Osteoblast (primary cell): ENCODE measurements at regions not wholly inside any gene's neighbourhood (a gene's known extent, or its start where the extent isn't known, plus 50 kb on each side); places are given as distances from the start of the nearest gene placed in this dataset.

Experiments used
- DNase-seq: peaks from one replicate; pipeline ENCODE4 v3.0.0; 2011; ENCODE audit warnings: low spot score, mixed read lengths; ENCODE audit not compliant: insufficient read length; ENCODE audit errors: missing footprints
- H2AFZ ChIP-seq: 2 replicates; pipeline ENCODE4 v1.6.0; 2011; ENCODE audit warnings: mild to moderate bottlenecking, low read length
- H3K27ac ChIP-seq: 2 replicates; pipeline ENCODE4 v1.5.1; 2011; ENCODE audit warnings: mild to moderate bottlenecking, low read depth, low read length, moderate library complexity
- H3K27me3 ChIP-seq: 2 replicates; pipeline ENCODE4 v1.6.0; 2012; ENCODE audit warnings: mild to moderate bottlenecking, control low read depth, inconsistent platforms, low read length, moderate library complexity; ENCODE audit not compliant: insufficient read depth
- H3K36me3 ChIP-seq: 2 replicates; pipeline ENCODE4 v1.5.1; 2011; ENCODE audit warnings: mild to moderate bottlenecking, low read length, control low read depth, moderate library complexity; ENCODE audit not compliant: insufficient read depth
- H3K4me1 ChIP-seq: 2 replicates; pipeline ENCODE4 v1.5.1; 2011; ENCODE audit warnings: mild to moderate bottlenecking, low read length, control low read depth, moderate library complexity; ENCODE audit not compliant: insufficient read depth
- H3K4me2 ChIP-seq: 2 replicates; pipeline ENCODE4 v1.6.0; 2011; ENCODE audit warnings: mild to moderate bottlenecking, low read length; ENCODE audit not compliant: insufficient read depth
- H3K4me3 ChIP-seq: fragments of 200-600 bp; sonication (generic); 3 replicates; pipeline ENCODE4 v1.5.1; 2012; ENCODE audit warnings: mild to moderate bottlenecking, low read length, inconsistent platforms; ENCODE audit not compliant: insufficient read depth
- H3K79me2 ChIP-seq: 2 replicates; pipeline ENCODE4 v1.6.0; 2012; ENCODE audit warnings: mild to moderate bottlenecking, low read length, control low read depth, inconsistent platforms; ENCODE audit not compliant: insufficient read depth
- H3K9me3 ChIP-seq: 2 replicates; pipeline ENCODE4 v1.5.1; 2011; ENCODE audit warnings: low read depth, low read length, control low read depth
- H4K20me1 ChIP-seq: 2 replicates; pipeline ENCODE4 v1.6.0; 2012; ENCODE audit warnings: mild to moderate bottlenecking, low read length, control low read depth; ENCODE audit not compliant: insufficient read depth
- TF ChIP-seq, protein P1 (sequence below): IDR thresholded peaks from 2 replicates; pipeline ENCODE4 v1.5.1; 2011; ENCODE audit warnings: mild to moderate bottlenecking, low read depth, low read length, moderate library complexity; ENCODE audit errors: extremely low read depth

DNA sequence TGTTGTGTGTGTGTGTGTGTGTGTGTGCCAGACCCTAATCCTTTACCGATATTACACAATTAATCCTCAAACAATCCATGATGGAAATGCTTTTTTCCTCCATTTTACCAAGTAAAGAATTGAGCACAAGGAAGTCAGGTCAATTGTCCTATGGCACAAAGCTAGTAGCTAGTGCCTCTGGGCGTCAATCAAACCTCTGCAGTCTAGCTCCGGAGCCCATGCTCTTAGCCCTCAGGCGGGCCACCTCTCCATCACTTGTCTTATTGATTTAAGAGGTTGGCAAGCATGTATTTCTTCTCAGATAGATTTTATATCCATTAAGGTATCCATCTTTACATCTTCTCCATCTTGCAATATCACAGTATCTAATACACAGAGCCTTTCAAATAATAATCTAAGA is 886.6 kb downstream of the TBL1XR1 start:
- Histone ChIP-seq H3K79me2 (no peaks in the 10 kb centered on the region), H3K4me3 (no peak overlapping the region), H3K27ac (no peak overlapping the region), H2AFZ (no peak overlapping the region), H3K4me1 (no peaks in the 10 kb centered on the region), H3K9me3 (no peaks in the 10 kb centered on the region), H3K27me3 (no peaks in the 10 kb centered on the region), H3K4me2 (no peak overlapping the region), H4K20me1 (no peaks in the 10 kb centered on the region), H3K36me3 (no peaks in the 10 kb centered on the region)
- no peak for DNase-seq
- TF ChIP-seq, protein P1, sequence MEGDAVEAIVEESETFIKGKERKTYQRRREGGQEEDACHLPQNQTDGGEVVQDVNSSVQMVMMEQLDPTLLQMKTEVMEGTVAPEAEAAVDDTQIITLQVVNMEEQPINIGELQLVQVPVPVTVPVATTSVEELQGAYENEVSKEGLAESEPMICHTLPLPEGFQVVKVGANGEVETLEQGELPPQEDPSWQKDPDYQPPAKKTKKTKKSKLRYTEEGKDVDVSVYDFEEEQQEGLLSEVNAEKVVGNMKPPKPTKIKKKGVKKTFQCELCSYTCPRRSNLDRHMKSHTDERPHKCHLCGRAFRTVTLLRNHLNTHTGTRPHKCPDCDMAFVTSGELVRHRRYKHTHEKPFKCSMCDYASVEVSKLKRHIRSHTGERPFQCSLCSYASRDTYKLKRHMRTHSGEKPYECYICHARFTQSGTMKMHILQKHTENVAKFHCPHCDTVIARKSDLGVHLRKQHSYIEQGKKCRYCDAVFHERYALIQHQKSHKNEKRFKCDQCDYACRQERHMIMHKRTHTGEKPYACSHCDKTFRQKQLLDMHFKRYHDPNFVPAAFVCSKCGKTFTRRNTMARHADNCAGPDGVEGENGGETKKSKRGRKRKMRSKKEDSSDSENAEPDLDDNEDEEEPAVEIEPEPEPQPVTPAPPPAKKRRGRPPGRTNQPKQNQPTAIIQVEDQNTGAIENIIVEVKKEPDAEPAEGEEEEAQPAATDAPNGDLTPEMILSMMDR: no peak

DNA sequence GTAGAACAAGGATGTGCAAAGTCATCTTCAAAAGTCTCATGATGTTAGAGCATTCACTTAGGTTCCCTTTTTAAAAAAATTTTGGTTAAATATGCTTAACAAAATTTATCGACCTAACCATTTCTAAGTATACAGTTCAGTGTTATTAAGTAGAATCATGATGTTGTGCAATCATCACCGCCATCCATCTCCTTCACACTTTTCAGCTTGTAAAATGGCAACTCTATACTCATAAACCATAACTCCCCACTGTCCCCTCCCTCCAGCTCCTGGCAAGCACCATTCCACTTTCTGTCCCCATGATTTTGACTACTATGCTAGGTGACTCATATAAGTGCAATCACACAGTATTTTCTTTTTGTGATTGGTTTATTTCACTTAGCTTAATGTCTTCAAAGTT is 895.0 kb downstream of the TBL1XR1 start:
- Histone ChIP-seq H3K9me3 (no peaks in the 10 kb centered on the region), H3K4me1 (no peaks in the 10 kb centered on the region), H3K36me3 (no peaks in the 10 kb centered on the region), H3K27ac (no peak overlapping the region), H3K79me2 (no peaks in the 10 kb centered on the region), H2AFZ (no peak overlapping the region), H3K4me3 (no peak overlapping the region), H4K20me1 (no peaks in the 10 kb centered on the region), H3K27me3 (no peaks in the 10 kb centered on the region), H3K4me2 (no peak overlapping the region)
- TF ChIP-seq, protein P1: no peak
- no peak for DNase-seq

DNA sequence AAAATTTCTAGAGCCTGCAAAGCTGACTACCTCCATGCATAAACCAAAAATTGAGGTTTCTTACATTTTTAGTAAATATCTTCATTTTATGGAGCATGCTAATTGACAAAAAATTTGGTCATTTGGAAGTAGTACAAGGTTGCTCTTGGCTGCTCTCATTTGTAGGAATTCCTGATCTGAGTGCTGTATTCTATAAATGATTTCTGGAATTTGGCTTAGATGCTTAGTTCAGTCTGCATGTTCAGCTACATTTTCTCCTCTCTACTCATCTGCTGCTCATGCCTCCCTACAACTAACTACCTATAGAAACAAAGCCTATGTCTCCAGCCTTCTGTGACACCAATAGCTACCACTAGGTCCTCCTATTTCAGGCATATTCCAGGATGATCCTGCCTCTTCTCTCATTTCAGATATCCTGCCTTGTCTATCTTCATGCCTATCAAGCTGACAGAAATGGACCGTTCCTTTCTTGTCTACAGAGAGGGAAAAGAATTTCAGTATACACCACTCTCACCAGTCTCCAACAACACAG is 901.1 kb downstream of the TBL1XR1 start:
- Histone ChIP-seq H3K27me3 (no peaks in the 10 kb centered on the region), H2AFZ (no peak overlapping the region), H3K4me2 (no peak overlapping the region), H3K27ac (no peak overlapping the region), H3K4me3 (no peak overlapping the region), H3K9me3 (no peaks in the 10 kb centered on the region), H3K79me2 (no peaks in the 10 kb centered on the region), H3K36me3 (no peaks in the 10 kb centered on the region), H3K4me1 (no peaks in the 10 kb centered on the region), H4K20me1 (no peaks in the 10 kb centered on the region)
- DNase-seq: no peak
- TF ChIP-seq, protein P1: no peak

DNA sequence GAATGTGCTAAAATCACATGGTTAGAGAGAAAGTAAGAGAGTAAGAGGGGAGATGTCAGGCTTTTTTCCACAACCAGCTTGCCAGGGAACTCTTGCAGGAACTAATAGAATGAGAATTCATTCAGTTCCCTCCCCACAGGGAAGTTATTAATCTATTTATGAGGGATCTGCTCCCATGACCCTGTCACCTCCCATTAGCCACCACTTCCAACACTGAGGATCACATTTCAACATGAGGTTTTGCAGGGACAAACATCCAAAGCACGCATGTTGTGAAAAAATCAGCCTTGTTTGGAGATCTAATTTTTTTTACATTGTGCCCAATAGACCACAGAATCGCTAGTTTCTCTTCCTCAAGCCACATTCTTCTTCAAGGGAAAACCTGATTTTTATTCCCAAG is 904.0 kb downstream of the TBL1XR1 start:
- TF ChIP-seq, protein P1: no peak
- Histone ChIP-seq H2AFZ (no peak overlapping the region), H3K79me2 (no peaks in the 10 kb centered on the region), H3K36me3 (no peaks in the 10 kb centered on the region), H3K9me3 (no peaks in the 10 kb centered on the region), H3K4me1 (no peaks in the 10 kb centered on the region), H3K4me3 (no peak overlapping the region), H4K20me1 (no peaks in the 10 kb centered on the region), H3K4me2 (no peak overlapping the region), H3K27ac (no peak overlapping the region), H3K27me3 (no peaks in the 10 kb centered on the region)
- DNase-seq: no peak
